Tibial nerve (tissue), 4 donors: ENCODE measurements at regions not wholly inside any gene's neighbourhood (a gene's known extent, or its start where the extent isn't known, plus 50 kb on each side); places are given as distances from the start of the nearest gene placed in this dataset.

Experiments
- DNase-seq, 2 donors: peaks; one replicate each; pipeline ENCODE4 v3.0.0-alpha.2; 2019; ENCODE audit warnings: low spot score in 2 of 2
- H3K27ac ChIP-seq, 4 donors: fragments of 200-600 bp; sonication (generic) in 3 of 4; one replicate each; pipeline ENCODE4 v1.5.1; 2017 to 2019; ENCODE audit warnings: mild to moderate bottlenecking in 1 of 4
- H3K27me3 ChIP-seq, 2 donors: fragments of 200-600 bp; sonication (generic) in 1 of 2; one replicate each; pipeline versions ENCODE4 v1.5.1 to v1.6.0; 2017 to 2019
- H3K36me3 ChIP-seq, 3 donors: fragments of 200-600 bp; sonication (generic); one replicate each; pipeline ENCODE4 v1.5.1; 2018 to 2019
- H3K4me1 ChIP-seq, 4 donors: fragments of 200-600 bp; sonication (generic) in 3 of 4; one replicate each; pipeline ENCODE4 v1.5.1; 2017 to 2019
- H3K4me3 ChIP-seq, 4 donors: fragments of 200-600 bp; sonication (generic) in 3 of 4; one replicate each; pipeline ENCODE4 v1.5.1; 2017 to 2019; ENCODE audit warnings: mild to moderate bottlenecking in 1 of 4, moderate library complexity in 1 of 4
- H3K9me3 ChIP-seq, 4 donors: fragments of 200-600 bp; sonication (generic) in 3 of 4; one replicate each; pipeline ENCODE4 v1.5.1; 2017 to 2019
- CTCF ChIP-seq, 5 experiments: fragments of 200-600 bp in 3 of 5; fragments of 450-650 bp in 2 of 5; sonication (generic) in 3 of 5; IDR thresholded peaks; one replicate each; pipeline ENCODE4 v1.5.1; 2016 to 2019; ENCODE audit warnings: antibody characterized with exemption in 5 of 5, mild to moderate bottlenecking in 3 of 5, moderate library complexity in 2 of 5
- EP300 ChIP-seq, 2 donors: sonication (generic); formaldehyde crosslinking; IDR thresholded peaks; one replicate each; pipeline ENCODE4 v1.6.1; 2017; ENCODE audit warnings: antibody characterized with exemption in 2 of 2, mild to moderate bottlenecking in 1 of 2
- POLR2A ChIP-seq, 2 donors: fragments of 450-650 bp; IDR thresholded peaks; one replicate each; pipeline ENCODE4 v1.6.1; 2017; ENCODE audit warnings: antibody characterized with exemption in 2 of 2, mild to moderate bottlenecking in 2 of 2, moderate library complexity in 2 of 2
- WGBS, 2 donors: methylation state at CpG; one replicate each; pipeline ENCODE4 v1.1.5; 2018; 5-methylcytosine and 5-hydroxymethylcytosine counted together

GRCh38 chr13:110036060-110036459 is 249.7 kb upstream of the IRS2 start:
- H3K9me3 ChIP-seq = no peaks in the 10 kb centered on the region
- H3K27ac ChIP-seq = no peak overlapping the region
- no peaks in the 10 kb centered on the region for H3K36me3 ChIP-seq
- H3K4me3 ChIP-seq = no peak overlapping the region
- H3K27me3 ChIP-seq = no peaks in the 10 kb centered on the region
- no peaks in the 10 kb centered on the region for H3K4me1 ChIP-seq
- WGBS, 2 donors = 95 to 97% methylated on average over 3 of the region's 3 CpGs
- no peak for DNase-seq
- TF ChIP-seq EP300 (IDR thresholded peaks at IDR 0.05) = no peak
- TF ChIP-seq CTCF (IDR thresholded peaks at IDR 0.05) = no peak
- TF ChIP-seq POLR2A (IDR thresholded peaks at IDR 0.05) = no peak

- H3K36me3 ChIP-seq = no peaks in the 10 kb centered on the region
- H3K9me3 ChIP-seq = no peaks in the 10 kb centered on the region
- no peaks in the 10 kb centered on the region for H3K27me3 ChIP-seq
- H3K4me3 ChIP-seq = no peak overlapping the region
- WGBS, 2 donors = 49 to 51% methylated on average over 4 of the region's 4 CpGs
- DNase-seq = no peak
- no peak overlapping the region for H3K27ac ChIP-seq
- TF ChIP-seq POLR2A (IDR thresholded peaks at IDR 0.05) = no peak
- no peak for TF ChIP-seq CTCF (IDR thresholded peaks at IDR 0.05)
- TF ChIP-seq EP300 (IDR thresholded peaks at IDR 0.05) = no peak
- H3K4me1 ChIP-seq = no peaks in the 10 kb centered on the region
Observed at GRCh38 chr13:110034031-110034549, 247.7 kb upstream of the IRS2 start.

GRCh38 chr13:110032969-110033368 is 246.6 kb upstream of the IRS2 start:
- no peak overlapping the region for H3K4me3 ChIP-seq
- no peaks in the 10 kb centered on the region for H3K36me3 ChIP-seq
- DNase-seq = no peak
- H3K4me1 ChIP-seq = no peaks in the 10 kb centered on the region
- H3K27ac ChIP-seq = no peak overlapping the region
- H3K9me3 ChIP-seq = no peaks in the 10 kb centered on the region
- no peaks in the 10 kb centered on the region for H3K27me3 ChIP-seq
- TF ChIP-seq EP300 (IDR thresholded peaks at IDR 0.05) (no peak), CTCF (IDR thresholded peaks at IDR 0.05) (no peak), POLR2A (IDR thresholded peaks at IDR 0.05) (no peak)
- WGBS, 2 donors = 58 to 63% methylated on average over 5 of the region's 5 CpGs

GRCh38 chr13:110030394-110030928 is 244.1 kb upstream of the IRS2 start:
- H3K27ac ChIP-seq = no peak overlapping the region
- H3K9me3 ChIP-seq = no peaks in the 10 kb centered on the region
- no peak for TF ChIP-seq POLR2A (IDR thresholded peaks at IDR 0.05)
- no peak for TF ChIP-seq CTCF (IDR thresholded peaks at IDR 0.05)
- no peak for TF ChIP-seq EP300 (IDR thresholded peaks at IDR 0.05)
- H3K27me3 ChIP-seq = no peaks in the 10 kb centered on the region
- no peak overlapping the region for H3K4me3 ChIP-seq
- no peaks in the 10 kb centered on the region for H3K4me1 ChIP-seq
- no peaks in the 10 kb centered on the region for H3K36me3 ChIP-seq
- WGBS, 2 donors = 71 to 83% methylated on average over 7 of the region's 7 CpGs
- no peak for DNase-seq

- no peak overlapping the region for H3K27ac ChIP-seq
- H3K9me3 ChIP-seq = no peaks in the 10 kb centered on the region
- H3K36me3 ChIP-seq = no peaks in the 10 kb centered on the region
- 79 to 83% methylated on average over 7 of the region's 7 CpGs for WGBS, 2 donors
- no peak overlapping the region for H3K4me3 ChIP-seq
- DNase-seq = no peak
- no peaks in the 10 kb centered on the region for H3K27me3 ChIP-seq
- TF ChIP-seq CTCF (IDR thresholded peaks at IDR 0.05) (no peak), EP300 (IDR thresholded peaks at IDR 0.05) (no peak), POLR2A (IDR thresholded peaks at IDR 0.05) (no peak)
- H3K4me1 ChIP-seq = peaks cover 0 to 7% (median 0%) of the 10 kb centered on the region in 4 donors
Observed at GRCh38 chr13:110028838-110029621, 242.6 kb upstream of the IRS2 start.
